Thoracic aorta (tissue), 2 donors: ENCODE measurements at regions not wholly inside any gene's neighbourhood (a gene's known extent, or its start where the extent isn't known, plus 50 kb on each side); places are given as distances from the start of the nearest gene placed in this dataset.

Source experiments
- ATAC-seq: fragments of 150-250 bp; one replicate; pipeline ENCODE4 v1.8.0; 2017; ENCODE audit warnings: low read depth; ENCODE audit not compliant: insufficient number of reproducible peaks, low FRiP score
- DNase-seq: peaks from one replicate; pipeline ENCODE4 v3.0.0-alpha.2; 2020; ENCODE audit warnings: low spot score
- H3K27ac ChIP-seq, 2 donors: fragments of 200-600 bp; sonication (generic); 1 replicate in 1 of 2; 2 replicates in 1 of 2; pipeline ENCODE4 v1.5.1; 2016; ENCODE audit warnings: mild to moderate bottlenecking in 2 of 2, moderate library complexity in 2 of 2
- H3K27me3 ChIP-seq: fragments of 200-600 bp; sonication (generic); replicated peaks from 2 replicates; pipeline ENCODE4 v1.6.0; 2016; ENCODE audit warnings: mild to moderate bottlenecking; ENCODE audit not compliant: insufficient read depth
- H3K36me3 ChIP-seq: fragments of 200-600 bp; sonication (generic); one replicate; pipeline ENCODE4 v1.5.1; 2016
- H3K4me1 ChIP-seq, 2 donors: fragments of 200-600 bp; sonication (generic); 1 replicate in 1 of 2; 2 replicates in 1 of 2; pipeline versions ENCODE4 v1.5.1 to v1.6.0; 2016; ENCODE audit warnings: low read depth in 2 of 2, mild to moderate bottlenecking in 1 of 2; ENCODE audit not compliant: control insufficient read depth in 1 of 2
- H3K4me3 ChIP-seq: fragments of 200-600 bp; sonication (generic); 2 replicates; pipeline ENCODE4 v1.5.1; 2016; ENCODE audit warnings: mild to moderate bottlenecking
- H3K9me3 ChIP-seq: fragments of 200-600 bp; sonication (generic); 2 replicates; pipeline ENCODE4 v1.5.1; 2016
- TF ChIP-seq, protein P1 (sequence below): fragments of 200-600 bp; sonication (generic); IDR thresholded peaks from one replicate; pipeline ENCODE4 v1.5.1; 2019; ENCODE audit warnings: antibody characterized with exemption

GRCh38 chr12:83472772-83473171, 786.1 kb downstream of the TMTC2 start:
- Histone ChIP-seq H3K27me3 (no peaks in the 10 kb centered on the region), H3K9me3 (no peaks in the 10 kb centered on the region), H3K4me1 (no peaks in the 10 kb centered on the region), H3K4me3 (no peak overlapping the region), H3K27ac (no peak overlapping the region), H3K36me3 (no peaks in the 10 kb centered on the region)
- ATAC-seq (no peak), DNase-seq (no peak)
- TF ChIP-seq, protein P1, sequence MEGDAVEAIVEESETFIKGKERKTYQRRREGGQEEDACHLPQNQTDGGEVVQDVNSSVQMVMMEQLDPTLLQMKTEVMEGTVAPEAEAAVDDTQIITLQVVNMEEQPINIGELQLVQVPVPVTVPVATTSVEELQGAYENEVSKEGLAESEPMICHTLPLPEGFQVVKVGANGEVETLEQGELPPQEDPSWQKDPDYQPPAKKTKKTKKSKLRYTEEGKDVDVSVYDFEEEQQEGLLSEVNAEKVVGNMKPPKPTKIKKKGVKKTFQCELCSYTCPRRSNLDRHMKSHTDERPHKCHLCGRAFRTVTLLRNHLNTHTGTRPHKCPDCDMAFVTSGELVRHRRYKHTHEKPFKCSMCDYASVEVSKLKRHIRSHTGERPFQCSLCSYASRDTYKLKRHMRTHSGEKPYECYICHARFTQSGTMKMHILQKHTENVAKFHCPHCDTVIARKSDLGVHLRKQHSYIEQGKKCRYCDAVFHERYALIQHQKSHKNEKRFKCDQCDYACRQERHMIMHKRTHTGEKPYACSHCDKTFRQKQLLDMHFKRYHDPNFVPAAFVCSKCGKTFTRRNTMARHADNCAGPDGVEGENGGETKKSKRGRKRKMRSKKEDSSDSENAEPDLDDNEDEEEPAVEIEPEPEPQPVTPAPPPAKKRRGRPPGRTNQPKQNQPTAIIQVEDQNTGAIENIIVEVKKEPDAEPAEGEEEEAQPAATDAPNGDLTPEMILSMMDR, result no peak

DNA sequence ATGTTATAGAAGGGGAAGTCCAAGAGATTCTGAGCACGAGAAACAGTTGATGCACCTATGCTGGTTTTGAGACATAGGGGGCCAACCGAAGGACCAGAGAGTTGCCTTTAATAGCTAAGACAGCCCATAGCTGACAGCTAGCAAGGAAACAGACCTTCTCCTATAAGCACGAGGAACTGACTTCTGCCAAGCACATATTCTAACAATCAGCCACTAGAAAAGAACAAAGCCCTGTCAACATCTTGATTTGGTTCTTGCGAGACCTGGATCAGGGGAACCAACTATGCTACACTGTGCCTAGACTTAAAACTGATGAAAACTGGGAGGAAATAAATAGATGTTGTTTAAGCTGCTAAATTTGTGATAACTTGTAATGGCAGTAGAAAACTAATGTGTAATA, 785.6 kb downstream of the TMTC2 start:
- no peaks in the 10 kb centered on the region for H3K27me3 ChIP-seq
- H3K4me1 ChIP-seq, result no peaks in the 10 kb centered on the region
- H3K4me3 ChIP-seq, result no peak overlapping the region
- H3K9me3 ChIP-seq, result no peaks in the 10 kb centered on the region
- H3K27ac ChIP-seq, result no peak overlapping the region
- TF ChIP-seq, protein P1, result no peak
- H3K36me3 ChIP-seq, result no peaks in the 10 kb centered on the region
- no peak for DNase-seq
- no peak for ATAC-seq

DNA sequence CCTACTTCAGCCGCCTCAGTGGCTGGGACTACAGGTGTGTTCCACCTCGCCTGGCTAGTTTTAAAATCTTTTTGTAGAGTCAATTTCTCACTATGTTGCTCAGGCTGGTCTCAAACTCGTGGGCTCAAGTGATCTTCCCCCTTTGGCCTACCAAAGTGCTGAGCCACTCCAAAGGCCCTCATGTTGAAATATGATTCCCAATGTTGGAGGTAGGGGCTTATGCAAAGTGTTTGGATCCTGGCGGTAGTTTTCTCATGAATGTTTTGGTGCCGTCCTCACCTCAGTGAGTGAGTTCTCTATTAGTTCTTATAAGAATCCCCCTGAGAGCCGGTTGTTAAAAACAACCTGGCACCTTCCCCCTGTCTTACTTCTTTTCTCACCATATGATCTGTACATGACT, 784.6 kb downstream of the TMTC2 start:
- Histone ChIP-seq H3K9me3 (no peaks in the 10 kb centered on the region), H3K4me1 (no peaks in the 10 kb centered on the region), H3K4me3 (no peak overlapping the region), H3K36me3 (no peaks in the 10 kb centered on the region), H3K27ac (no peak overlapping the region), H3K27me3 (no peaks in the 10 kb centered on the region)
- ATAC-seq, result no peak
- TF ChIP-seq, protein P1, result no peak
- no peak for DNase-seq

DNA sequence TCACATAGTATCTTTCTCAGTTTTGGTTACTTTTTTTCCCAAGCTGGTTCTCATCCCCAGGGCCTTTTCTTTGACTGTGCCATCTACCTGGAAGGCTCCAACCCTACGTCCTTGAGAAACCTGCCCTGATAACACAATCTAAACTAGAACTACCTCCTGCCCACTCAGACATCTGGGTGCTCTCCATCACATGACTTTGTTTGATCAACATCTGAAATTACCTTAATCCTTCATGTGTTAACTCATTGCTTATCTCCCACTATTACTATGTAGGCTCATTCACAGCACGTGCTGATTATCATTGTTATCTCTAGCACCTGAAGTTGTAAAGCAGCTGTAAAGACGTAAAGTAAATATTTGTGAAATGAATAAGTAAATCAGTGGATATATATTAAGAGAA, 784.0 kb downstream of the TMTC2 start:
- no peak for DNase-seq

DNA sequence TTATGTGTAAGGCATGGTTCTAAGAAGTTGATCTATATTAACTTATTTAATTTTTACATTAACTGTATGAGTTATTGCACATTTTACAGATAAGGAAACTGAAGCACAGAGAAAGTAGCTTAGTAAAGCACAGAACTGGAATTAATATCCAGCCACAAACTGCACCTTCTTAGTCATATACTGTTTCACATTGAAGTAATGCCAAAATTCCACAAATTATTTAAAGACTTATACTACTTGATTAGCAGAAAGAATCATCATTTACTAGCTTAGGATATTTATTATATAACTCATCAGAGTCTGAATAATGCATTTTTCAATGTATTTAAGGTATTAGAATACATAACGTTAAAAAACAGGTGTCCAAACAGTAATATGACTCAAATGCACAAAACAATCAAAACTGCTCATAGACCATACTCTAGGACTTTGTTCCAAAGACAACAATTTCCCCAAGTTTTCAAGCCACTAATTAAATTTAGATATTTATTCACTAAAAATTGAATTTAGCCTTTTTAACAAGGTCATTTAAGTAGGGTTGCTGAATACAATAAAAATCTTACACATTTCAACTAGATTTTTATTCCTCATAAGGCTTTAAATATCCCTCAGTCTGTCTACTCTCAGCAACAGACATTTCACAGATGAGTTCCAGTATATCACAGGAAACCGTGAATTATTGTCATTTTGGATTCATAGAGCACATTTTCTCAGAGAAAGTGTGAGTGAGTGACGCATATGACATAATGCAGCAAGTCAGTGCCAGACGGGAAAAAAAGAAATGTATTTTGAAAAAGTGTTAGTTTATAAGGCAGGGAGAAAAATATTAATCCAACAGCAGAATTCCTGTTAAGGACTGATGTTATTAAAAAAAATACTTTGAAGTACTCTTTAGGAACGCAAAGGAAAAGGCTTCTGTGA, 782.5 kb downstream of the TMTC2 start:
- Histone ChIP-seq H3K27me3 (no peaks in the 10 kb centered on the region), H3K4me1 (no peaks in the 10 kb centered on the region), H3K36me3 (no peaks in the 10 kb centered on the region), H3K4me3 (no peak overlapping the region), H3K9me3 (no peaks in the 10 kb centered on the region), H3K27ac (no peak overlapping the region)
- TF ChIP-seq, protein P1, result no peak
- ATAC-seq, result no peak
- DNase-seq, result no peak

More for the DNA sequence above, 784.0 kb downstream of the TMTC2 start:
- Histone ChIP-seq H3K4me1 (no peaks in the 10 kb centered on the region), H3K27me3 (no peaks in the 10 kb centered on the region), H3K4me3 (no peak overlapping the region), H3K9me3 (no peaks in the 10 kb centered on the region), H3K36me3 (no peaks in the 10 kb centered on the region), H3K27ac (no peak overlapping the region)
- TF ChIP-seq, protein P1, result no peak
- ATAC-seq, result no peak
